ENCODE measurements at regions not wholly inside any gene's neighbourhood (a gene's known extent, or its start where the extent isn't known, plus 50 kb on each side); places are given as distances from the start of the nearest gene placed in this dataset.

- Histone ChIP-seq H3K27ac (no peak overlapping the region), H3K9me3 (no peaks in the 10 kb centered on the region), H3K4me3 (no peak overlapping the region), H3K27me3 (no peaks in the 10 kb centered on the region), H3K36me3 (no peaks in the 10 kb centered on the region), H3K4me1 (no peaks in the 10 kb centered on the region)
- intact Hi-C loops (cut with DNase I) = no loop called here
- TF ChIP-seq CTCF (IDR thresholded peaks at IDR 0.05) = no peak
- ATAC-seq = no peak
- no peak for DNase-seq
These were observed 67.9 kb upstream of the MAGI3 start for GRCh38 chr1:113322439-113322838.

GRCh38 chr1:113325022-113325421, 65.3 kb upstream of the MAGI3 start:
- Histone ChIP-seq H3K27me3 (no peaks in the 10 kb centered on the region), H3K4me3 (no peak overlapping the region), H3K4me1 (no peaks in the 10 kb centered on the region), H3K27ac (no peak overlapping the region), H3K36me3 (no peaks in the 10 kb centered on the region), H3K9me3 (no peaks in the 10 kb centered on the region)
- DNase-seq = no peak
- TF ChIP-seq CTCF (IDR thresholded peaks at IDR 0.05) = no peak
- ATAC-seq = no peak
- intact Hi-C loops (cut with DNase I) = no loop called here

DNA sequence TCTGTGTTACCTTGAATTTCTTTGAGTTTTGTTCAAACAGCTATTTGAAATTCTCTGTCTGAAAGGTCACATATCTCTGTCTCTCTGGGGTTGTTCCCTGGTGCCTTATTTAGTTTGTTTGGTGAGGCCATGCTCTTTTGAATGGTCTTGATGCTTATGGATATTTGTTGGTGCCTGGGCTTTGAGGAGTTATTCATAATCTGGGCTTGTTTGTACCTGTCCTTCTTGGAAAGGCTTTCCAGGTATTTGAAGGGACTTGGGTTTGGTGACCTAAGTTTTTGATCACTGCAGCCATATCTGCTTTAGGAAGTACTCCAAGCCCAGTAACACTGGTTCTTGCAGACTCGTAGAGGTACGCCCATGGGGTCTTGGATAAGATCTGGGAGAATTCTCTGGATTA, 63.3 kb upstream of the MAGI3 start:
- no peak overlapping the region for H3K4me3 ChIP-seq
- H3K27me3 ChIP-seq = no peaks in the 10 kb centered on the region
- no peaks in the 10 kb centered on the region for H3K4me1 ChIP-seq
- no peak for TF ChIP-seq CTCF (IDR thresholded peaks at IDR 0.05)
- ATAC-seq (no peak), DNase-seq (no peak)
- H3K36me3 ChIP-seq = no peaks in the 10 kb centered on the region
- no peaks in the 10 kb centered on the region for H3K9me3 ChIP-seq
- H3K27ac ChIP-seq = no peak overlapping the region
- intact Hi-C loops (cut with DNase I) = no loop called here

- intact Hi-C loops (cut with DNase I) = no loop called here
- Histone ChIP-seq H3K9me3 (no peaks in the 10 kb centered on the region), H3K27me3 (no peaks in the 10 kb centered on the region), H3K27ac (no peak overlapping the region), H3K4me1 (no peaks in the 10 kb centered on the region), H3K36me3 (no peaks in the 10 kb centered on the region), H3K4me3 (no peak overlapping the region)
- no peak for ATAC-seq
- no peak for DNase-seq
- TF ChIP-seq CTCF (IDR thresholded peaks at IDR 0.05) = no peak
These were observed 57.3 kb upstream of the MAGI3 start for GRCh38 chr1:113333056-113333455.

GRCh38 chr1:113340038-113340437, 50.3 kb upstream of the MAGI3 start:
- Histone ChIP-seq H3K36me3 (no peaks in the 10 kb centered on the region), H3K4me3 (no peak overlapping the region), H3K9me3 (no peaks in the 10 kb centered on the region), H3K27ac (no peak overlapping the region), H3K4me1 (no peaks in the 10 kb centered on the region), H3K27me3 (no peaks in the 10 kb centered on the region)
- no peak for TF ChIP-seq CTCF (IDR thresholded peaks at IDR 0.05)
- ATAC-seq (no peak), DNase-seq (no peak)
- intact Hi-C loops (cut with DNase I) = no loop called here

All from upper lobe of right lung (tissue), 1 donor.